HuH-7 (cell line): ENCODE measurements at regions not wholly inside any gene's neighbourhood (a gene's known extent, or its start where the extent isn't known, plus 50 kb on each side); places are given as distances from the start of the nearest gene placed in this dataset.
"Not testable (repeated sequence)": the region's sequence is repeated elsewhere in the genome, so short reads cannot be mapped to it uniquely, and the experiment has no call there.

Experiments
- DNase-seq: peaks from one replicate; pipeline ENCODE4 v3.0.0; 2011; ENCODE audit warnings: low spot score

- DNase-seq, result no peak
Measured at GRCh38 chr2:122800781-122801180, 1045.3 kb downstream of the TSN start.

- no peak for DNase-seq
Measured at GRCh38 chr2:122804494-122804893, 1049.0 kb downstream of the TSN start.

- DNase-seq, result no peak
Measured at GRCh38 chr2:122805346-122805745, 1049.9 kb downstream of the TSN start.

- no peak for DNase-seq
Measured at GRCh38 chr2:122808286-122808969, 1053.0 kb downstream of the TSN start.

GRCh38 chr2:122812214-122812613 lies 1056.8 kb downstream of the TSN start:
- not testable (repeated sequence) for DNase-seq

GRCh38 chr2:122815120-122815519 lies 1059.7 kb downstream of the TSN start:
- DNase-seq, result no peak

- no peak for DNase-seq
Measured at GRCh38 chr2:122816803-122817202, 1061.4 kb downstream of the TSN start.

GRCh38 chr2:122822319-122822718 lies 1066.9 kb downstream of the TSN start:
- DNase-seq, result no peak

- no peak for DNase-seq
Measured at GRCh38 chr2:122830157-122830556, 1074.7 kb downstream of the TSN start.

- no peak for DNase-seq
Measured at GRCh38 chr2:122831649-122832048, 1076.2 kb downstream of the TSN start.

- DNase-seq, result no peak
Measured at GRCh38 chr2:122843503-122843902, 1088.1 kb downstream of the TSN start.

GRCh38 chr2:122851161-122851560 lies 1095.7 kb downstream of the TSN start:
- DNase-seq, result no peak

- no peak for DNase-seq
Measured at GRCh38 chr2:122851972-122852531, 1096.6 kb downstream of the TSN start.

GRCh38 chr2:122856696-122857095 lies 1101.2 kb downstream of the TSN start:
- DNase-seq, result no peak

GRCh38 chr2:122858075-122858702 lies 1102.7 kb downstream of the TSN start:
- DNase-seq, result no peak

GRCh38 chr2:122858813-122859212 lies 1103.4 kb downstream of the TSN start:
- no peak for DNase-seq

- DNase-seq, result no peak
Measured at GRCh38 chr2:122859260-122859659, 1103.8 kb downstream of the TSN start.

- DNase-seq, result no peak
Measured at GRCh38 chr2:122863532-122863931, 1108.1 kb downstream of the TSN start.

GRCh38 chr2:122864728-122865127 lies 1109.3 kb downstream of the TSN start:
- DNase-seq, result no peak

GRCh38 chr2:122866095-122866494 lies 1110.6 kb downstream of the TSN start:
- DNase-seq, result no peak

- no peak for DNase-seq
Measured at GRCh38 chr2:122867941-122868340, 1112.5 kb downstream of the TSN start.

- no peak for DNase-seq
Measured at GRCh38 chr2:122868646-122869275, 1113.3 kb downstream of the TSN start.

- no peak for DNase-seq
Measured at GRCh38 chr2:122873951-122874350, 1118.5 kb downstream of the TSN start.
